ENCODE measurements at regions not wholly inside any gene's neighbourhood (a gene's known extent, or its start where the extent isn't known, plus 50 kb on each side); places are given as distances from the start of the nearest gene placed in this dataset.
"Not testable (repeated sequence)": the region's sequence is repeated elsewhere in the genome, so short reads cannot be mapped to it uniquely, and the experiment has no call there.

- no peak for DNase-seq
These were observed 252.0 kb upstream of the DIAPH2 start for GRCh38 chrX:96432647-96433046.

- DNase-seq = no peak
These were observed 251.1 kb upstream of the DIAPH2 start for GRCh38 chrX:96433409-96434077.

GRCh38 chrX:96435378-96436035 is 249.1 kb upstream of the DIAPH2 start:
- DNase-seq = no peak

- no peak for DNase-seq
These were observed 248.5 kb upstream of the DIAPH2 start for GRCh38 chrX:96436105-96436504.

- DNase-seq = no peak
These were observed 245.8 kb upstream of the DIAPH2 start for GRCh38 chrX:96438803-96439202.

- DNase-seq = no peak
These were observed 243.7 kb upstream of the DIAPH2 start for GRCh38 chrX:96440941-96441340.

GRCh38 chrX:96445531-96446065 is 239.0 kb upstream of the DIAPH2 start:
- no peak for DNase-seq

GRCh38 chrX:96446524-96446923 is 238.1 kb upstream of the DIAPH2 start:
- DNase-seq = no peak

- DNase-seq = no peak
These were observed 237.5 kb upstream of the DIAPH2 start for GRCh38 chrX:96447161-96447560.

- DNase-seq = no peak
These were observed 235.5 kb upstream of the DIAPH2 start for GRCh38 chrX:96449191-96449590.

GRCh38 chrX:96449896-96450295 is 234.7 kb upstream of the DIAPH2 start:
- DNase-seq = no peak

GRCh38 chrX:96453139-96453538 is 231.5 kb upstream of the DIAPH2 start:
- no peak for DNase-seq

- DNase-seq = no peak
These were observed 229.6 kb upstream of the DIAPH2 start for GRCh38 chrX:96455078-96455477.

- no peak for DNase-seq
These were observed 219.6 kb upstream of the DIAPH2 start for GRCh38 chrX:96464880-96465558.

GRCh38 chrX:96474029-96474740 is 210.5 kb upstream of the DIAPH2 start:
- DNase-seq = no peak

- no peak for DNase-seq
These were observed 209.9 kb upstream of the DIAPH2 start for GRCh38 chrX:96474741-96475125.

- no peak for DNase-seq
These were observed 204.6 kb upstream of the DIAPH2 start for GRCh38 chrX:96480081-96480480.

- DNase-seq = no peak
These were observed 202.8 kb upstream of the DIAPH2 start for GRCh38 chrX:96481831-96482230.

GRCh38 chrX:96483647-96484160 is 200.9 kb upstream of the DIAPH2 start:
- no peak for DNase-seq

- not testable (repeated sequence) for DNase-seq
These were observed 198.0 kb upstream of the DIAPH2 start for GRCh38 chrX:96486687-96487086.

GRCh38 chrX:96502507-96502906 is 182.1 kb upstream of the DIAPH2 start:
- DNase-seq = no peak

GRCh38 chrX:96529386-96529785 is 155.3 kb upstream of the DIAPH2 start:
- not testable (repeated sequence) for DNase-seq

GRCh38 chrX:96538104-96538725 is 146.4 kb upstream of the DIAPH2 start:
- no peak for DNase-seq

Data from SIG-M5 (cell line).